HG03558 (cell line): ENCODE measurements at regions not wholly inside any gene's neighbourhood (a gene's known extent, or its start where the extent isn't known, plus 50 kb on each side); places are given as distances from the start of the nearest gene placed in this dataset.

ENCODE experiments used
- ATAC-seq: cut with Tn5 transposase; IDR thresholded peaks from one replicate; pipeline ENCODE4 v1.9.1; 2021; ENCODE audit warnings: moderate number of reproducible peaks; ENCODE audit not compliant: unreplicated experiment; ENCODE audit errors: extremely low read depth

- no peak for ATAC-seq
Measured at GRCh38 chr19:30146346-30146745, 204.3 kb downstream of the URI1 start.

GRCh38 chr19:30148039-30148790 lies 206.2 kb downstream of the URI1 start:
- no peak for ATAC-seq

GRCh38 chr19:30148803-30149202 lies 206.8 kb downstream of the URI1 start:
- ATAC-seq, result no peak

GRCh38 chr19:30149300-30149699 lies 207.3 kb downstream of the URI1 start:
- no peak for ATAC-seq

- no peak for ATAC-seq
Measured at GRCh38 chr19:30150626-30151025, 208.6 kb downstream of the URI1 start.

GRCh38 chr19:30151081-30151480 lies 209.0 kb downstream of the URI1 start:
- ATAC-seq, result no peak

GRCh38 chr19:30152510-30153291 lies 210.7 kb downstream of the URI1 start:
- ATAC-seq, result no peak

- ATAC-seq, result peak; percentile 85
Measured at GRCh38 chr19:30153326-30154210, 211.5 kb downstream of the URI1 start.

GRCh38 chr19:30154410-30154809 lies 212.4 kb downstream of the URI1 start:
- no peak for ATAC-seq

- no peak for ATAC-seq
Measured at GRCh38 chr19:30155381-30156200, 213.6 kb downstream of the URI1 start.

- ATAC-seq, result no peak
Measured at GRCh38 chr19:30156646-30157045, 214.6 kb downstream of the URI1 start.

- ATAC-seq, result no peak
Measured at GRCh38 chr19:30158067-30158892, 213.9 kb upstream of the ZNF536 start.

- ATAC-seq, result no peak
Measured at GRCh38 chr19:30158893-30159245, 213.3 kb upstream of the ZNF536 start.

- no peak for ATAC-seq
Measured at GRCh38 chr19:30159636-30160035, 212.5 kb upstream of the ZNF536 start.

- no peak for ATAC-seq
Measured at GRCh38 chr19:30160426-30160825, 211.8 kb upstream of the ZNF536 start.

- ATAC-seq, result no peak
Measured at GRCh38 chr19:30161021-30161655, 211.0 kb upstream of the ZNF536 start.

- ATAC-seq, result no peak
Measured at GRCh38 chr19:30161770-30162169, 210.4 kb upstream of the ZNF536 start.

- no peak for ATAC-seq
Measured at GRCh38 chr19:30162718-30163117, 209.5 kb upstream of the ZNF536 start.

- ATAC-seq, result no peak
Measured at GRCh38 chr19:30163663-30164062, 208.5 kb upstream of the ZNF536 start.
